B cell (primary cell): ENCODE measurements at regions not wholly inside any gene's neighbourhood (a gene's known extent, or its start where the extent isn't known, plus 50 kb on each side); places are given as distances from the start of the nearest gene placed in this dataset.
"Not testable (repeated sequence)": the region's sequence is repeated elsewhere in the genome, so short reads cannot be mapped to it uniquely, and the experiment has no call there.

ENCODE experiments used
- CTCF ChIP-seq: fragments of 200-600 bp; IDR thresholded peaks from one replicate; pipeline ENCODE4 v1.8.0; 2022; ENCODE audit warnings: antibody characterized with exemption, mild to moderate bottlenecking
- EZH2 ChIP-seq: IDR thresholded peaks from 2 replicates; pipeline ENCODE4 v1.6.1; 2012; ENCODE audit warnings: borderline replicate concordance, low read depth, mild to moderate bottlenecking, moderate library complexity, low read length; ENCODE audit not compliant: insufficient read depth, poor library complexity, severe bottlenecking

GRCh38 chr3:13733726-13734125 lies 146.1 kb downstream of the WNT7A start:
- TF ChIP-seq CTCF, EZH2: not testable (repeated sequence)
